Fibroblast of lung (primary cell): ENCODE measurements at regions not wholly inside any gene's neighbourhood (a gene's known extent, or its start where the extent isn't known, plus 50 kb on each side); places are given as distances from the start of the nearest gene placed in this dataset.

Experiments
- DNase-seq, 2 donors: peaks; one replicate each; pipeline versions ENCODE4 v3.0.0 to v3.0.0-alpha.2; 2010; ENCODE audit warnings: low read depth in 2 of 2
- H2AFZ ChIP-seq: 2 replicates; pipeline ENCODE4 v1.5.1; 2012; ENCODE audit warnings: low read length, control low read depth, inconsistent platforms
- H3K27ac ChIP-seq: 2 replicates; pipeline ENCODE4 v1.5.1; 2011; ENCODE audit warnings: low read length, control low read depth; ENCODE audit not compliant: insufficient read depth
- H3K27me3 ChIP-seq: 2 replicates; pipeline ENCODE4 v1.5.1; 2011; ENCODE audit warnings: mild to moderate bottlenecking, low read length; ENCODE audit not compliant: control insufficient read depth, insufficient read depth
- H3K36me3 ChIP-seq: 2 replicates; pipeline ENCODE4 v1.5.1; 2011; ENCODE audit warnings: low read length; ENCODE audit not compliant: control insufficient read depth, insufficient read depth
- H3K4me1 ChIP-seq: 2 replicates; pipeline ENCODE4 v1.5.1; 2011; ENCODE audit warnings: low read length; ENCODE audit not compliant: control insufficient read depth, insufficient read depth; ENCODE audit errors: extremely low read depth
- H3K4me2 ChIP-seq: 2 replicates; pipeline ENCODE4 v1.5.1; 2011; ENCODE audit warnings: low read length, control low read depth; ENCODE audit not compliant: insufficient read depth; ENCODE audit errors: extremely low read depth
- H3K4me3 ChIP-seq, 4 experiments: fragments of 200-600 bp in 1 of 4; sonication (generic) in 1 of 4; replicated peaks in 1 of 4; 2 replicates each; pipeline ENCODE4 v1.5.1; 2011 to 2016; ENCODE audit warnings: low read length in 4 of 4, low read depth in 3 of 4, mild to moderate bottlenecking in 3 of 4, control low read depth in 2 of 4, inconsistent platforms in 1 of 4, mixed read lengths in 1 of 4; ENCODE audit not compliant: insufficient read depth in 1 of 4; ENCODE audit errors: control extremely low read depth in 1 of 4
- H3K79me2 ChIP-seq: 2 replicates; pipeline ENCODE4 v1.5.1; 2012; ENCODE audit warnings: mild to moderate bottlenecking, low read length, inconsistent platforms; ENCODE audit not compliant: control insufficient read depth, insufficient read depth
- H3K9ac ChIP-seq: 2 replicates; pipeline ENCODE4 v1.5.1; 2011; ENCODE audit warnings: mild to moderate bottlenecking, low read length, control low read depth; ENCODE audit not compliant: insufficient read depth
- H3K9me3 ChIP-seq: 2 replicates; pipeline ENCODE4 v1.5.1; 2012; ENCODE audit warnings: low read depth, low read length; ENCODE audit not compliant: control insufficient read depth, insufficient read depth
- H4K20me1 ChIP-seq: 2 replicates; pipeline ENCODE4 v1.5.1; 2011; ENCODE audit warnings: low read length; ENCODE audit not compliant: control insufficient read depth, insufficient read depth; ENCODE audit errors: extremely low read depth
- CTCF ChIP-seq, 2 donors: IDR thresholded peaks in 1 of 2; conservative IDR thresholded peaks in 1 of 2; 1 replicate in 1 of 2; 2 replicates in 1 of 2; pipeline ENCODE4 v1.5.1; 2011 to 2012; ENCODE audit warnings: low read length in 2 of 2, control low read depth in 1 of 2, inconsistent platforms in 1 of 2, low read depth in 1 of 2, mild to moderate bottlenecking in 1 of 2
- EZH2 ChIP-seq: IDR thresholded peaks from 2 replicates; pipeline ENCODE4 v1.5.1; 2012; ENCODE audit warnings: low read length, control low read depth, mild to moderate bottlenecking; ENCODE audit errors: missing control alignments

- no peak overlapping the region for H3K4me2 ChIP-seq
- TF ChIP-seq EZH2, result no peak
- no peak for TF ChIP-seq CTCF (conservative IDR thresholded peaks at IDR 0.05 in 1 of 2, IDR thresholded peaks at IDR 0.05 in 1 of 2; ENCODE audit: low read depth in 1 of 2, low read length in 2 of 2)
- H3K9me3 ChIP-seq, result no peaks in the 10 kb centered on the region
- no peak overlapping the region for H2AFZ ChIP-seq
- H3K4me3 ChIP-seq, result no peak overlapping the region
- no peak overlapping the region for H3K27ac ChIP-seq
- H4K20me1 ChIP-seq, result no peaks in the 10 kb centered on the region
- no peaks in the 10 kb centered on the region for H3K36me3 ChIP-seq
- no peaks in the 10 kb centered on the region for H3K4me1 ChIP-seq
- no peaks in the 10 kb centered on the region for H3K79me2 ChIP-seq
- DNase-seq, result peak in 1 of 2 donors; percentile 15
- no peaks in the 10 kb centered on the region for H3K27me3 ChIP-seq
- no peak overlapping the region for H3K9ac ChIP-seq
Observed at GRCh38 chr13:109673477-109673876, 112.9 kb downstream of the IRS2 start.

DNA sequence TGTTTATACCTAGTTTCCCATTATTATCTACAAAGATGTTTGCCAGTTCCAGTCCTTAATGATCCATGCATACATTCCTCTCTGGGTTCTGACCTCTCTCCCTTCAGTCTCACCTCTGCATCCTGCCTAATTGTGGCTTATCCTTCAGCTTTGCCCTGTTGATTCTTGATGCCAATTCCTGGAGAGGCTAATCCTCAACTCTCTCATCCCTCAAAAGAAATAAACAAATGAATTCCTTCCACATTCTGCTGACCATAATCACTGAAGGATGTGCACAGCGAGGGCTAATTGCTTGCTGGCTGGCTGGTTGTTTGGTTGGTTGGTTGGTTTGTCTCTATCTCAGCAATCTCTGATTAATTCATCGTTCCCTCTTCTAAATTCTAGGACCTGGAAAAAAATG, 113.8 kb downstream of the IRS2 start:
- TF ChIP-seq EZH2 (no peak), CTCF (conservative IDR thresholded peaks at IDR 0.05 in 1 of 2, IDR thresholded peaks at IDR 0.05 in 1 of 2; ENCODE audit: low read depth in 1 of 2, low read length in 2 of 2) (no peak)
- H3K9ac ChIP-seq, result no peak overlapping the region
- H3K4me2 ChIP-seq, result no peak overlapping the region
- H3K36me3 ChIP-seq, result no peaks in the 10 kb centered on the region
- H3K27me3 ChIP-seq, result no peaks in the 10 kb centered on the region
- no peak overlapping the region for H3K4me3 ChIP-seq
- peak in 1 of 2 donors; percentile 50 for DNase-seq
- H4K20me1 ChIP-seq, result no peaks in the 10 kb centered on the region
- H3K9me3 ChIP-seq, result no peaks in the 10 kb centered on the region
- no peak overlapping the region for H3K27ac ChIP-seq
- H2AFZ ChIP-seq, result no peak overlapping the region
- no peaks in the 10 kb centered on the region for H3K4me1 ChIP-seq
- no peaks in the 10 kb centered on the region for H3K79me2 ChIP-seq

GRCh38 chr13:109671919-109672318, 114.5 kb downstream of the IRS2 start:
- H3K4me2 ChIP-seq, result no peak overlapping the region
- H3K27ac ChIP-seq, result no peak overlapping the region
- H3K9me3 ChIP-seq, result no peaks in the 10 kb centered on the region
- H4K20me1 ChIP-seq, result no peaks in the 10 kb centered on the region
- no peaks in the 10 kb centered on the region for H3K27me3 ChIP-seq
- no peaks in the 10 kb centered on the region for H3K4me1 ChIP-seq
- no peaks in the 10 kb centered on the region for H3K36me3 ChIP-seq
- no peak for TF ChIP-seq CTCF (conservative IDR thresholded peaks at IDR 0.05 in 1 of 2, IDR thresholded peaks at IDR 0.05 in 1 of 2; ENCODE audit: low read depth in 1 of 2, low read length in 2 of 2)
- TF ChIP-seq EZH2, result no peak
- no peaks in the 10 kb centered on the region for H3K79me2 ChIP-seq
- no peak overlapping the region for H3K4me3 ChIP-seq
- no peak overlapping the region for H2AFZ ChIP-seq
- no peak for DNase-seq
- H3K9ac ChIP-seq, result no peak overlapping the region
